Fibroblast of peridontal ligament (primary cell): ENCODE measurements at regions not wholly inside any gene's neighbourhood (a gene's known extent, or its start where the extent isn't known, plus 50 kb on each side); places are given as distances from the start of the nearest gene placed in this dataset.
"Not testable (repeated sequence)": the region's sequence is repeated elsewhere in the genome, so short reads cannot be mapped to it uniquely, and the experiment has no call there.

Experiments
- DNase-seq: peaks from one replicate; pipeline ENCODE4 v3.0.0-alpha.2; 2010; ENCODE audit errors: extremely low read depth

GRCh38 chr5:113721171-113721570 is 207.7 kb downstream of the YTHDC2 start:
- no peak for DNase-seq

GRCh38 chr5:113723021-113723420 is 209.5 kb downstream of the YTHDC2 start:
- DNase-seq, result no peak

- no peak for DNase-seq
Observed at GRCh38 chr5:113735751-113736150, 222.3 kb downstream of the YTHDC2 start.

GRCh38 chr5:113742176-113742575 is 228.7 kb downstream of the YTHDC2 start:
- DNase-seq, result no peak

- no peak for DNase-seq
Observed at GRCh38 chr5:113742639-113743038, 229.1 kb downstream of the YTHDC2 start.

- DNase-seq, result no peak
Observed at GRCh38 chr5:113748403-113748802, 234.9 kb downstream of the YTHDC2 start.

- DNase-seq, result no peak
Observed at GRCh38 chr5:113749334-113749733, 235.8 kb downstream of the YTHDC2 start.

- not testable (repeated sequence) for DNase-seq
Observed at GRCh38 chr5:113753182-113753581, 239.7 kb downstream of the YTHDC2 start.

GRCh38 chr5:113755516-113755915 is 242.0 kb downstream of the YTHDC2 start:
- no peak for DNase-seq

- no peak for DNase-seq
Observed at GRCh38 chr5:113757508-113757907, 244.0 kb downstream of the YTHDC2 start.

- no peak for DNase-seq
Observed at GRCh38 chr5:113759505-113759904, 246.0 kb downstream of the YTHDC2 start.

- no peak for DNase-seq
Observed at GRCh38 chr5:113760486-113760885, 247.0 kb downstream of the YTHDC2 start.

GRCh38 chr5:113761594-113761993 is 248.1 kb downstream of the YTHDC2 start:
- no peak for DNase-seq

GRCh38 chr5:113764382-113764781 is 250.9 kb downstream of the YTHDC2 start:
- DNase-seq, result no peak

GRCh38 chr5:113766827-113767226 is 253.3 kb downstream of the YTHDC2 start:
- not testable (repeated sequence) for DNase-seq

- DNase-seq, result no peak
Observed at GRCh38 chr5:113770648-113771047, 257.2 kb downstream of the YTHDC2 start.

- no peak for DNase-seq
Observed at GRCh38 chr5:113771483-113771882, 258.0 kb downstream of the YTHDC2 start.

GRCh38 chr5:113776168-113776567 is 262.7 kb downstream of the YTHDC2 start:
- no peak for DNase-seq

GRCh38 chr5:113776832-113777525 is 263.5 kb downstream of the YTHDC2 start:
- DNase-seq, result peak; percentile 1

GRCh38 chr5:113778147-113778546 is 264.7 kb downstream of the YTHDC2 start:
- DNase-seq, result no peak

- DNase-seq, result no peak
Observed at GRCh38 chr5:113788141-113788655, 274.7 kb downstream of the YTHDC2 start.

GRCh38 chr5:113789769-113790168 is 276.3 kb downstream of the YTHDC2 start:
- DNase-seq, result no peak

- no peak for DNase-seq
Observed at GRCh38 chr5:113792806-113793205, 279.3 kb downstream of the YTHDC2 start.

- no peak for DNase-seq
Observed at GRCh38 chr5:113794981-113795380, 281.5 kb downstream of the YTHDC2 start.
